ENCODE measurements at regions not wholly inside any gene's neighbourhood (a gene's known extent, or its start where the extent isn't known, plus 50 kb on each side); places are given as distances from the start of the nearest gene placed in this dataset.
"Not testable (repeated sequence)": the region's sequence is repeated elsewhere in the genome, so short reads cannot be mapped to it uniquely, and the experiment has no call there.

DNA sequence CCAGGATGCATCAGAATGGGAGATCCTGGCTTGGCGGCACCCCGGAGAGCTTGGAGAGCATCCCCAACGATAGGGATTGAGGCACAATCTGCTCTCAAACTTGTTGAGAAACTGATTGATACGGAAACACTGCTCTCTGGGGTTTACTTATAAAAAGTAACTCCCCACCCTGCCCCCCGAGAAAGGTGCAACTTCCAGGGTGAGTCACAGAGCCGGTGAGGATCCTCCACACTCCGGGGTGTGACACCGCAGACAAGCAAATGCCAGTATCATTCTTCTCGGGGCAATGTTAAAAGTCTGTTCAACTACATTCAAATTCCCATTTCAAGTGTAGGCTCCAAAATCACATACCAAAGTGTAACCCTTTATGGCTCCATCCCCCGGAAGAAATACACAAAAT lies 84.4 kb upstream of the MLN start:
- Histone ChIP-seq H3K4me1 (peaks cover 4% of the 10 kb centered on the region), H3K27ac (no peak overlapping the region), H3K9me3 (no peaks in the 10 kb centered on the region), H3K4me3 (no peak overlapping the region), H3K36me3 (no peaks in the 10 kb centered on the region), H3K9ac (ENCODE audit: low read depth in 2 of 2, low read length in 2 of 2) (no peak overlapping the region), H3K27me3 (no peaks in the 10 kb centered on the region)
- no peak for DNase-seq
- TF ChIP-seq, protein P1, sequence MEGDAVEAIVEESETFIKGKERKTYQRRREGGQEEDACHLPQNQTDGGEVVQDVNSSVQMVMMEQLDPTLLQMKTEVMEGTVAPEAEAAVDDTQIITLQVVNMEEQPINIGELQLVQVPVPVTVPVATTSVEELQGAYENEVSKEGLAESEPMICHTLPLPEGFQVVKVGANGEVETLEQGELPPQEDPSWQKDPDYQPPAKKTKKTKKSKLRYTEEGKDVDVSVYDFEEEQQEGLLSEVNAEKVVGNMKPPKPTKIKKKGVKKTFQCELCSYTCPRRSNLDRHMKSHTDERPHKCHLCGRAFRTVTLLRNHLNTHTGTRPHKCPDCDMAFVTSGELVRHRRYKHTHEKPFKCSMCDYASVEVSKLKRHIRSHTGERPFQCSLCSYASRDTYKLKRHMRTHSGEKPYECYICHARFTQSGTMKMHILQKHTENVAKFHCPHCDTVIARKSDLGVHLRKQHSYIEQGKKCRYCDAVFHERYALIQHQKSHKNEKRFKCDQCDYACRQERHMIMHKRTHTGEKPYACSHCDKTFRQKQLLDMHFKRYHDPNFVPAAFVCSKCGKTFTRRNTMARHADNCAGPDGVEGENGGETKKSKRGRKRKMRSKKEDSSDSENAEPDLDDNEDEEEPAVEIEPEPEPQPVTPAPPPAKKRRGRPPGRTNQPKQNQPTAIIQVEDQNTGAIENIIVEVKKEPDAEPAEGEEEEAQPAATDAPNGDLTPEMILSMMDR (IDR thresholded peaks at IDR 0.05) = no peak
- intact Hi-C loops (cut with DNase I) = no loop called here

GRCh38 chr6:33886673-33887144 lies 82.9 kb upstream of the MLN start:
- no peak overlapping the region for H3K4me3 ChIP-seq
- no peaks in the 10 kb centered on the region for H3K27me3 ChIP-seq
- TF ChIP-seq, protein P1 (IDR thresholded peaks at IDR 0.05) = no peak
- no peaks in the 10 kb centered on the region for H3K36me3 ChIP-seq
- DNase-seq = peak; percentile 50
- H3K27ac ChIP-seq = peak overlapping the region; percentile 82
- no peak overlapping the region for H3K9ac ChIP-seq (ENCODE audit: low read depth in 2 of 2, low read length in 2 of 2)
- intact Hi-C loops (cut with DNase I) = no loop called here
- no peaks in the 10 kb centered on the region for H3K9me3 ChIP-seq
- H3K4me1 ChIP-seq = peaks cover 4% of the 10 kb centered on the region

- Histone ChIP-seq H3K4me1 (peaks cover 4% of the 10 kb centered on the region), H3K27ac (peak overlapping the region; percentile 82), H3K36me3 (no peaks in the 10 kb centered on the region), H3K27me3 (no peaks in the 10 kb centered on the region), H3K9ac (ENCODE audit: low read depth in 2 of 2, low read length in 2 of 2) (no peak overlapping the region), H3K4me3 (no peak overlapping the region), H3K9me3 (no peaks in the 10 kb centered on the region)
- TF ChIP-seq, protein P1 (IDR thresholded peaks at IDR 0.05) = no peak
- intact Hi-C loops (cut with DNase I) = no loop called here
- peak; percentile 35 for DNase-seq
These were observed 81.6 kb upstream of the MLN start for GRCh38 chr6:33885132-33886057.

DNA sequence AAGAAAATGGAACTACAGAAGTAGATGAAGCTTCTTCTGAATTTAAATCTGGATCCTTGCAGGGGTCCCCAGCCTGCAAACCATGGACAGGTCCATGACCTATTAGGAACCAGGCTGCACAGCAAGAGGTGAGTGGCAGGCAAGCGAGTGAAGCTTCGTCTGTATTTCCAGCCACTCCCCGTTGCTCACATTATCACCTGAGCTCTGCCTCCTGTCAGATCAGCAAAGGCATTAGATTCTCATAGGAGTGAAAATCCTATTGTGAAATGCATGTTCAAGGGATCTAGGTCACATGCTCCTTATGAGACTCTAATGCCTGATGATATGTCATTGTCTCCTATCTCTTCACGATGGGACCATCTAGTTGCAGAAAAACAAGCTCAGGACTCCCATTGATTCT lies 79.8 kb upstream of the MLN start:
- H3K27ac ChIP-seq; H3K9ac ChIP-seq (ENCODE audit: low read depth in 2 of 2, low read length in 2 of 2); H3K36me3 ChIP-seq; DNase-seq; intact Hi-C loops (cut with DNase I); H3K27me3 ChIP-seq; H3K4me1 ChIP-seq; H3K9me3 ChIP-seq; H3K4me3 ChIP-seq: not testable (repeated sequence)

DNA sequence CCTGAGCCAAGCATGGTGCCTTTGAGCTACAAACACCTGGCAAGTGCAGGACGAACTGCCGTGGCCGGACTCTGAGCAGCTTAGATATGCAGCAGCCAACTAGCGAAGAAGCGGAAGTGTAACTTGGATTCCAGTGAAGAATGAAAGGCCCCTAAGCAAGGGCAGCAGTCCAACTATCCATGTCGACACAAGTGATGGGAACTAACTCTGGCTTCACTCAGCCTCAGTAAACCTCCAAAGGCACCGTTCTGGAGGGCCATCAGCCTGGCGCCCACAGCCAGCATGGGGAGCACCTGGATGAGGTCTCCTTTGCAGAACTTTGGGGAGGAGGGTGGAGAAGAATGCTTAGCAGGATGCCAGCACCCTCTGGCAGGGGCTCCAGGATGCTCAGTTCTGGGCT lies 78.4 kb upstream of the MLN start:
- no peak overlapping the region for H3K4me3 ChIP-seq
- TF ChIP-seq, protein P1 (IDR thresholded peaks at IDR 0.05) = no peak
- DNase-seq = no peak
- H3K9ac ChIP-seq (ENCODE audit: low read depth in 2 of 2, low read length in 2 of 2) = no peak overlapping the region
- H3K36me3 ChIP-seq = no peaks in the 10 kb centered on the region
- intact Hi-C loops (cut with DNase I) = no loop called here
- H3K4me1 ChIP-seq = peaks cover 2% of the 10 kb centered on the region
- no peaks in the 10 kb centered on the region for H3K27me3 ChIP-seq
- H3K9me3 ChIP-seq = no peaks in the 10 kb centered on the region
- no peak overlapping the region for H3K27ac ChIP-seq

DNA sequence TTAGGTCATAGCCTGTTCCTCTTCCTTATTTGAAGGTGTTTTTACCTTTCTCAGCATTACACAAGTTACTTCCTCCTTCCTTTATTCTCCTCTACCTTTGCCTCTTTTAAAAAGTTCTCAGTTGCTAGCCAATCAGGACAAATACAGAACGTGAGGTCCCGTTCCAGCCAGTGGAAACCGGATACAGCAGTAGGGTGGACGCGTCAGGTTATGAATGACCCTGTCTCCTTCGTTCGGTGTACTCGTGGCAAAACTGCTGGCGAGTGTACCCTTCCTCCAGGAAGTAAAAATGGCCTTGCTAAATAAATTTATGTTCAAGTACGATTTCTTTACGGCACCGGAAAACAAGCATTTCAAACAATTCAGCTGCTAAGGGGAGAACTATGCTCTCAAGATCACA lies 77.0 kb upstream of the MLN start:
- peak; percentile 70 for DNase-seq
- Histone ChIP-seq H3K4me1 (no peaks in the 10 kb centered on the region), H3K27me3 (no peaks in the 10 kb centered on the region), H3K27ac (peak overlapping the region; percentile 64), H3K9ac (ENCODE audit: low read depth in 2 of 2, low read length in 2 of 2) (no peak overlapping the region), H3K9me3 (no peaks in the 10 kb centered on the region), H3K4me3 (no peak overlapping the region), H3K36me3 (no peaks in the 10 kb centered on the region)
- intact Hi-C loops (cut with DNase I) = no loop called here
- TF ChIP-seq, protein P1 (IDR thresholded peaks at IDR 0.05) = no peak
